ENCODE measurements at regions not wholly inside any gene's neighbourhood (a gene's known extent, or its start where the extent isn't known, plus 50 kb on each side); places are given as distances from the start of the nearest gene placed in this dataset.

GRCh38 chr11:81397316-81397715, 1336.3 kb downstream of the FAM181B start:
- TF ChIP-seq, protein P1, sequence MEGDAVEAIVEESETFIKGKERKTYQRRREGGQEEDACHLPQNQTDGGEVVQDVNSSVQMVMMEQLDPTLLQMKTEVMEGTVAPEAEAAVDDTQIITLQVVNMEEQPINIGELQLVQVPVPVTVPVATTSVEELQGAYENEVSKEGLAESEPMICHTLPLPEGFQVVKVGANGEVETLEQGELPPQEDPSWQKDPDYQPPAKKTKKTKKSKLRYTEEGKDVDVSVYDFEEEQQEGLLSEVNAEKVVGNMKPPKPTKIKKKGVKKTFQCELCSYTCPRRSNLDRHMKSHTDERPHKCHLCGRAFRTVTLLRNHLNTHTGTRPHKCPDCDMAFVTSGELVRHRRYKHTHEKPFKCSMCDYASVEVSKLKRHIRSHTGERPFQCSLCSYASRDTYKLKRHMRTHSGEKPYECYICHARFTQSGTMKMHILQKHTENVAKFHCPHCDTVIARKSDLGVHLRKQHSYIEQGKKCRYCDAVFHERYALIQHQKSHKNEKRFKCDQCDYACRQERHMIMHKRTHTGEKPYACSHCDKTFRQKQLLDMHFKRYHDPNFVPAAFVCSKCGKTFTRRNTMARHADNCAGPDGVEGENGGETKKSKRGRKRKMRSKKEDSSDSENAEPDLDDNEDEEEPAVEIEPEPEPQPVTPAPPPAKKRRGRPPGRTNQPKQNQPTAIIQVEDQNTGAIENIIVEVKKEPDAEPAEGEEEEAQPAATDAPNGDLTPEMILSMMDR (IDR thresholded peaks at IDR 0.05; ENCODE audit: insufficient read depth, low read length), result no peak
- TF ChIP-seq POLR2AphosphoS5 (IDR thresholded peaks at IDR 0.05; ENCODE audit: low read depth) (no peak), SPI1 (IDR thresholded peaks at IDR 0.05; ENCODE audit: borderline replicate concordance, low read depth) (no peak), GABPA (IDR thresholded peaks at IDR 0.05; ENCODE audit: low read depth) (no peak)
- TF ChIP-seq, protein P2, sequence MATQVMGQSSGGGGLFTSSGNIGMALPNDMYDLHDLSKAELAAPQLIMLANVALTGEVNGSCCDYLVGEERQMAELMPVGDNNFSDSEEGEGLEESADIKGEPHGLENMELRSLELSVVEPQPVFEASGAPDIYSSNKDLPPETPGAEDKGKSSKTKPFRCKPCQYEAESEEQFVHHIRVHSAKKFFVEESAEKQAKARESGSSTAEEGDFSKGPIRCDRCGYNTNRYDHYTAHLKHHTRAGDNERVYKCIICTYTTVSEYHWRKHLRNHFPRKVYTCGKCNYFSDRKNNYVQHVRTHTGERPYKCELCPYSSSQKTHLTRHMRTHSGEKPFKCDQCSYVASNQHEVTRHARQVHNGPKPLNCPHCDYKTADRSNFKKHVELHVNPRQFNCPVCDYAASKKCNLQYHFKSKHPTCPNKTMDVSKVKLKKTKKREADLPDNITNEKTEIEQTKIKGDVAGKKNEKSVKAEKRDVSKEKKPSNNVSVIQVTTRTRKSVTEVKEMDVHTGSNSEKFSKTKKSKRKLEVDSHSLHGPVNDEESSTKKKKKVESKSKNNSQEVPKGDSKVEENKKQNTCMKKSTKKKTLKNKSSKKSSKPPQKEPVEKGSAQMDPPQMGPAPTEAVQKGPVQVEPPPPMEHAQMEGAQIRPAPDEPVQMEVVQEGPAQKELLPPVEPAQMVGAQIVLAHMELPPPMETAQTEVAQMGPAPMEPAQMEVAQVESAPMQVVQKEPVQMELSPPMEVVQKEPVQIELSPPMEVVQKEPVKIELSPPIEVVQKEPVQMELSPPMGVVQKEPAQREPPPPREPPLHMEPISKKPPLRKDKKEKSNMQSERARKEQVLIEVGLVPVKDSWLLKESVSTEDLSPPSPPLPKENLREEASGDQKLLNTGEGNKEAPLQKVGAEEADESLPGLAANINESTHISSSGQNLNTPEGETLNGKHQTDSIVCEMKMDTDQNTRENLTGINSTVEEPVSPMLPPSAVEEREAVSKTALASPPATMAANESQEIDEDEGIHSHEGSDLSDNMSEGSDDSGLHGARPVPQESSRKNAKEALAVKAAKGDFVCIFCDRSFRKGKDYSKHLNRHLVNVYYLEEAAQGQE (IDR thresholded peaks at IDR 0.05; ENCODE audit: insufficient replicate concordance, low read depth), result no peak

Data from HL-60 (cell line).